Pons (tissue), 1 donor: ENCODE measurements at regions not wholly inside any gene's neighbourhood (a gene's known extent, or its start where the extent isn't known, plus 50 kb on each side); places are given as distances from the start of the nearest gene placed in this dataset.
"Not testable (repeated sequence)": the region's sequence is repeated elsewhere in the genome, so short reads cannot be mapped to it uniquely, and the experiment has no call there.

Experiments
- DNase-seq: peaks from one replicate; pipeline ENCODE4 v3.0.0-alpha.2; 2016; ENCODE audit warnings: low spot score

DNA sequence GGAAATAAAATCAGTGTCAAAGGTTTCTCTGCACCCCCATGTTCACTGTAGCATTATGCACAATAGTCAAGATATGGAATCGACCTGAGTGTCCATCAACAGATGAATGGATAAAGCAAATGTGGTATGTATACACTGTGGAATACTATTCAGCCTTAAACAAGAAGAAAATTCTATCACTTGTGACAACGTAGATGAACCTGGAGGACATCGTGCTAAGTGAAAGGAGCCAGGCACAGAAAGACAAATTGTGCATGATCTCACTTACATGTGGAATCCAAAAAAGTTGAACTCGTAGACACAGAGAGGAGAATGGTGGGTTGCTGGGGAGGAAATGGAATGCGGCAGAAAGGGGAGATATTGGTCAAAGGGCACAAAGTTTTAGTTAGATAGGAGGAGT lies 136.3 kb upstream of the ESR1 start:
- DNase-seq = no peak

DNA sequence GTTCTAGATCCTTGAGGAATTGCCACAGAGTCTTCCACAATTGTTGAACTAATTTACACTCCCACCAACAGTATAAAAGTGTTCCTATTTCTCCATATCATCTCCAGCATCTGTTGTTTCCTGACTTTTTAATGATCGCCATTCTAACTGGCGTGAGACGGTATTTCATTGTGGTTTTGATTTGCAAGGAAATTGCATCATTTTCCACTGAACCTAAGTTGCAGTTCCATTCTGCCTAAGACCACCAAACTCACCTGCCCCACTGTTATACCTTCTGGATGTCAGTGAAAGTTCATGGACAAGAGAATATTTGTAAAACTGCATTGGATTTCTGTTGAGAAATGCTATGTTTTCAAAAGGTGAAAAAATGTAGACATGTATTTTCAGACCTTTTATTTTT lies 132.9 kb upstream of the ESR1 start:
- DNase-seq = no peak

GRCh38 chr6:151675746-151676459 lies 131.6 kb upstream of the ESR1 start:
- DNase-seq = peak; percentile 7

GRCh38 chr6:151676460-151676945 lies 131.0 kb upstream of the ESR1 start:
- no peak for DNase-seq

GRCh38 chr6:151677404-151677803 lies 130.1 kb upstream of the ESR1 start:
- DNase-seq = no peak

DNA sequence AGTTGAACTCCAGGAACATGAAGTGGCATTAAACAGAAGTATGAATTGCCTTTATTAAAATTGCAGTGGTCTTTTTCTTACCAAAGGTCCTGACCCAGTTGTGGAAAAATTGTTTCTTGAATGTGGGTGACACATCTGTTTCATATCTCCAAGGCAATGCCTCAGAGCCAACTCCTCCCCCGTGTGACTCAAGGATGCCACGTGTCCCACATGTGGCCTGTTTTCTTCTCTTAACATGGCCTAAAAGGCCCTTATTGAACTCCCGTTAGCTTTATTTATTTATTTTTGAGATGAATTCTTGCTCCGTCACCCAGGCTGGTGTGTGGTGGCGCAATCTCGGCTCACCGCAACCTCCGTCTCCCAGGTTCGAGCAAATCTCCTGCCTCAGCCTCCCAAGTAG lies 128.4 kb upstream of the ESR1 start:
- DNase-seq = no peak

DNA sequence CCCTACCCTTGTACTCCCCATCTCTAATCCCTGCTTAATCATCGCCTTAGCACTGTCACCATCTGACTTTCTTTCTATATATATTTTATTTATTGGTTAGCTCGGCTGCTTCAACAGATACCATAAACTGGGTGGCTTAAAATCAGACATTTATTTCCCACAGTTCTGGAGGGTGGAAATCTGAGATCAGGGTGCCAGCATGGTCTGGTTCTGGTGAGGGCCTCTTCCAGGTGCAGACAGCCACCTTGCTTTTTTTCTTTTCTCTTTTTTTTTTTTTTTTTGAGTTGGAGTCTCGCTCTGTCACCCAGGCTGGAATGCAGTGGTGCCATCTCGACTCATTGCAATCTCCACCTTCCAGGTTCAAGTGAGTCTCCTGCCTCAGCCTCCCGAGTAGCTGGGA lies 127.5 kb upstream of the ESR1 start:
- DNase-seq = no peak

DNA sequence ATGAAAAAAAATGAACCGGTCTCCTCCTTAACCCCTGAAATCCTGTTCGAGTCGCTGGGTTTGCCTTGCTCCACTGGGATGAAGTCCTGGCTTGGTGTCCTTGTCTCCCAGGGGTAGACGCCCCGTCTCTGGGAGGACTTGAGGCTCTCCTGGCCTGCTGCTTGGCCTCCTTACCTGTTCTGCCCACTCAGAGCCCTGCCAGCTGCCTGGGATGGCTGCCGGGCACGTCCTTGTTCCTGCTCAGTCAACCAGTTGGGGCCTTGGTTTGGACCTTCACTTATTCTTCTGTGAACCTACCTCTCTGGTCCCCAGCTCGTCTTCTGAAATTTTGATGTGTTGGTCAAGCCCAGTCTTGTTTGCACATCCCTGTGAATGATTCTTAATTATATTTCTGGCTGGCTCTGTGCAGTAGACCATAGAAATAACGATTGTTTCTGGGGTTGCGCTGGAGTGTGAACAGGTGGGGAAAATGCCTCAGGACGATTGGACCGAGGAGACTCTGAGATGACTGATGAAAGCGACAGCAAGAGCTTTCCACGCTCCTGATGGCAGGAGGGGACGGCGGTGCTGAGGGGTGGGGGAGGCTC lies 126.5 kb upstream of the ESR1 start:
- no peak for DNase-seq

GRCh38 chr6:151681433-151682059 lies 125.9 kb upstream of the ESR1 start:
- no peak for DNase-seq

DNA sequence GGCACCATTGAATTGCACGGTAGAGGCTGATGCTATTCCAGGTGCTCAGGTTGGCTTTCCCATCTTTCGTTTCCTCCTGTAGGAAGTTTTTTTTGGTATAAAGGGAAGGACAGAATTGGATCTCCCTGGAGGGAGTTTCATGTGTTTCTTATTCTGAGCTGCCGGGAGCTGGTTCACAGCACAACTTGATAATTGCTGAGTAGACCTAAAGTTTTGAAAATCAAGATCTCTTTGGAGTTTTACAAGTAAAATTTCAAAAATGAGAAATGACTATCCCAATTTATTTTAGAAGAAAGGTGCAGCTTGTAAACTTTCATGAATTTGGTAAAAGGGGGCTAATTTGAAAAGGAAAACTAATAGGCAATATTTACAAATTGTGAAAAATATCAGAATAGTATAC lies 125.2 kb upstream of the ESR1 start:
- no peak for DNase-seq

DNA sequence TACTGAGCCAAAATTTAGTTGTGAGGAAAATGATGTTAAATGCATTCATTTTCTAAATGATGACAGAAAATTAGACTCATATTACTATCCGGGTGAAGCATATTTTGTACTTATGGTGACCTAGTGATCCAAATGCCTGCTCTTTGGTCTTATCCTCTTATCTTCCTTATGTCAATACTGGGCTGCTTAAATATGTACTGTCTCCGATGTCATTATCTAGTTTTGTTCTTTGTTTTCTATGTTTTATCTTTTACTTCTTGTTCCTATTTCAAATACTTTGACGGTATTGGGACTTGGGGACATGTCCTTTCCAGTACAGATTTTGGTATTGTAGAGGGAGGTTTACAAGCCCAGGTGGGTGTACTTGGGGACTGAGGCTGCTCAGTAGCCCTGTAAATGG lies 124.6 kb upstream of the ESR1 start:
- DNase-seq = no peak

DNA sequence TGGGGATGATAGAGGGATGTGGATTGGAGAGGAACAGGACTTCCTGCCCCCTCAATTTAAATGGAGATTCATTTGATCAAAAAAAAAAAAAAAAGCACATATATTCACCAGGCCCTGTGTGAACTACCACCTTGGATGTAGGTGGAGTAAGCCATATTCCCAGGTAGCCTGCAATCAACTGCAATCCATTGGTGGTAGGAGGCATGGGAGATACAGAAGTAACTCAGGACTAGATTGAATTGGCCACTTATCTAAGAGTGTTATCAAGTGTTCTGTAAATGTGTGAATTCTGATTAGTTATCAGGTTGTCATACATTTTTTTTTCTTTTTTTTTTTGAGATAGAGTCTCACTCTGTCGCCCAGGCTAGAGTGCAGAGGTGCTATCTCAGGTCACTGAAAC lies 124.1 kb upstream of the ESR1 start:
- no peak for DNase-seq

DNA sequence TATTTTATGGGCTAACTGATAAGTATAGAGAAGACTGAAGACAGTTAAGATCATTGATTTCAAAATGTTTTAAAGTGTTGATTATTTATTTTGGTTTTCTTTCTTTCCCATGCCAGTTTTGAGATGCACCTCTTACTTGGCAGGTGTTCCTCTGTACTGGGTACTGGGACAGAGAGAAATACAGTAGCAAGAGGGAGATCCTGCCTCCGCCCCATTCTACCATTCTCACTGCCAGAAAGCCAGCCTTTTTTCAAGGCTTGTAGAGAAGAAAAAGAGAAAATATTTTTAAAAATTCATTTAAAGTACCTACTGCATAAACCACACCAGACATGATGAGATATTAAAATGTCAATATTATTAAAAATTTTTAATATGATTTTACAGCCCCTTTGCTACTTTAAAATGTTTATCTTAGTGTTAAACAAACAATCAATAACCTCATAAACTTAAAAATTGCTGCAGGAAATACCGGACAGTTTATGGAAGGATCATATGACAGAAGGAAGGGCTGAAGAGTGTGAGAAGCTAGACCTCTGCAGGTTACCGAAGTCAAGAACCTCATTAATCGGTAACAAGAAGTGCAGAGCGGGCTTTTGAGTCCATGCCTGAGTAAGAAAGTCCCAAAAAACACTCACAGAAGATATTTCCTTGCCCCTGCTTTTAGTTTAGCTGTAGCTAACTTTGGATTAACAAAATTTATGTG lies 117.8 kb upstream of the ESR1 start:
- DNase-seq = no peak

GRCh38 chr6:151690303-151690702 lies 117.2 kb upstream of the ESR1 start:
- peak; percentile 30 for DNase-seq

DNA sequence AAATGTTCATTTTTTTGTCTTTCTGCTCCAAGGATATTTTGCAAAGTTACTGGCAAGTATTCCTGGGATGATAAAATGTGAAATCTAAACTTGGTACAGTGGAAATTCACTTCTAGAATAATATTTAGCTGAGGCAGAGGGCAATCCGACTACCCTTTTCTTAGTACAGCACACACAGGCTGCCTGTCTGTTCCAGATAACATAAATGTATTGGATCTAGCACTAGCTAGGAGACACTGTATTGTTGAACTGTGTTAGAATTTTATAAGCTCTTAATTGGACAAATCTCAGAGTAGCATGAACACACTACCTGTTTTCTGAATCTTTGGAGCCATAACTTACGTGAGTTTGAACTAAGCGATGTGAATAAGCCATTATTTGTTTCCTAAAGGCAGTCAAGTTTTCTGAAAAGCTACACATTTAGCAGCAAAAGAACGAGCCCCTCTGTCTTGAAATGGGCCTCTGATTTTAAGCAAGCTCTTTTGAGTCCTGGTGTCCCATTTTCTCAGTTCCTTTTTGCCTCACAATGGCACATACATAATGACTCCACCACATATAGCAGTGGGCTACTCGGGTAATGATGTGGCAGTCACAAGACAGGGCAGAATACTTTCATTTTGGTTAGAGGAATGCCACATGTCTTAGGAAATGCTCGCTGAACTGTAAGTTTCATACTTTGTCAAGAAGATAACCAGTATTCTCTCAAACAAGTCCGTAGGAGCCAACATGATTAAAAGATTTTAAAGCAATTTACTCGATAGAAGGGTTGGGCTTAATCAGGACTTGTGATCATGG lies 116.5 kb upstream of the ESR1 start:
- DNase-seq = peak; percentile 73

GRCh38 chr6:151692216-151692615 lies 115.3 kb upstream of the ESR1 start:
- DNase-seq = no peak

DNA sequence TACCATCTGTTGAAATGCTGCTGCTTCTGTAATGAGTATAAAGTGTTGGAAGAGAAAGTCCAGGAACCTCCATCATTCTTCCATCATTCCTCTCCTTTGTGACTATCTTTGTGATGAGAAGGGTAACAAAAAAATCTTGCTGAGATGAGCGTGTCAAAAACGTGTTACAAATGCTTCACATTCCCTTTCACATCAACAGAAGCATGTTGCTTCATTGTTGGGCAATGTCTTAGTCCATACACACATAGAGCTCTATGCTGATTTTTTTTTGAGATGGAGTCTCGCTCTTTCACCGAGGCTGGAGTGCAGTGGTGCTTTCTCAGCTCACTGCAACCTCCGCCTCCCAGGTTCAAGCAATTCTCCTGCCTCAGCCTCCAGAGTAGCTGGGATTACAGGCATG lies 114.1 kb upstream of the ESR1 start:
- DNase-seq = no peak

DNA sequence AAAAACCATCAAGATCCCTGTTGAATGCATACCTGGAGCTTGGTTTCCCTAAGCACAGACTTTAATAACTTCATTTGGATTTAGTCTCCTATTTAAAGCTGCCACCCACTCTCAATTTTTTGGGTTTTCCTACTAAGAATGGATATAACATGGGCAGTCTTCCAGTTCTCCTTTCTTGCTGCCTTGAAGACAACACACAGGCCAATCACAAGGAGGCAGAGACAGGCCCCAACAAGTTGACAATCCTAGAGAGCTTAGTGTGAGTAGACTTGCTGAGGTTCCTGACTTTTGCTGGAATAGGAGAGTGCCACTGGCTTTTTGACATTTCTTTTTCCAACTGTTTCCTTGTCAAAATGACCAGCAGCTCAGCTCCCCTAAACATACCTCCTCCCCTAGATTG lies 112.3 kb upstream of the ESR1 start:
- DNase-seq = no peak

GRCh38 chr6:151696302-151696701 lies 111.2 kb upstream of the ESR1 start:
- DNase-seq = not testable (repeated sequence)

GRCh38 chr6:151698931-151699700 lies 108.4 kb upstream of the ESR1 start:
- DNase-seq = no peak

DNA sequence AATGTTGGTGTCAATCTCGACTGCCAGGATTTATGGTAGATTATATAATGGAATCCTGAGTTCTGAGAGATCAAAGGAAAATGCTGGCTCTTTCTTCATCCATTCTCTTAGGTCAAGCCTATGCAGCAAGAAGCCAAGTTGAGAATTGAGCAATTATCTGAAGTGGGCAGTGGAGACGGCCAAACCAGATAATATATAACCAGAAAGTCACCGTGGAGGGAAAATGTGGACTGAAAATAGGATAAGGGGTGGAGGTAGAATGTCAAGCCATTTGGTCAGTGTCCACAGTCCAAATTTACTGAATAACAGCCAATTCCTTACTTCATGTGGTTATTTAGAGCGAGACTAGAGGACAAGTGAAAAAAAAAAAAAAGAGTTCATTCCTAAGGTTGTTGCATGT lies 107.8 kb upstream of the ESR1 start:
- no peak for DNase-seq
